Left hindlimb (tissue), 1 donor: ENCODE measurements at regions not wholly inside any gene's neighbourhood (a gene's known extent, or its start where the extent isn't known, plus 50 kb on each side); places are given as distances from the start of the nearest gene placed in this dataset.

Experiments used
- DNase-seq: peaks from one replicate; pipeline ENCODE4 v3.0.0-alpha.2; 2018

GRCh38 chr18:22467760-22468553 is 50.2 kb upstream of the CTAGE1 start:
- no peak for DNase-seq

GRCh38 chr18:22468554-22468891 is 50.8 kb upstream of the CTAGE1 start:
- no peak for DNase-seq

- DNase-seq, result no peak
These were observed 51.5 kb upstream of the CTAGE1 start for GRCh38 chr18:22469061-22469734.

DNA sequence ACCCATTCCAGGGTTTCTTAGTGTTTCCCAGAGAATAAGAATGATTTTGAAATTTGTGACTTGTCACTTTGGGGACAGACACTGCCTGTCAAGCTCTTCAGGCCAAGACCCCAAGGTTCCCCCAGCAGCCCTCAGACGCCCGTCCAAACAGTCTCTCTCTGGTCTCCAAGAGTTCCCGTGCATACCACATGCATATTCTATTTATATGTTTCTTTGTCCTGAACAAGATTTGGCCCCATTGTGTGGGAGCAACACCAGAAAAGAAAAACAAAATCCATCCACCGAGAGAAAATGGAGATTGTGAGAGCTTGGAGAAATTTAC is 52.2 kb upstream of the CTAGE1 start:
- no peak for DNase-seq

DNA sequence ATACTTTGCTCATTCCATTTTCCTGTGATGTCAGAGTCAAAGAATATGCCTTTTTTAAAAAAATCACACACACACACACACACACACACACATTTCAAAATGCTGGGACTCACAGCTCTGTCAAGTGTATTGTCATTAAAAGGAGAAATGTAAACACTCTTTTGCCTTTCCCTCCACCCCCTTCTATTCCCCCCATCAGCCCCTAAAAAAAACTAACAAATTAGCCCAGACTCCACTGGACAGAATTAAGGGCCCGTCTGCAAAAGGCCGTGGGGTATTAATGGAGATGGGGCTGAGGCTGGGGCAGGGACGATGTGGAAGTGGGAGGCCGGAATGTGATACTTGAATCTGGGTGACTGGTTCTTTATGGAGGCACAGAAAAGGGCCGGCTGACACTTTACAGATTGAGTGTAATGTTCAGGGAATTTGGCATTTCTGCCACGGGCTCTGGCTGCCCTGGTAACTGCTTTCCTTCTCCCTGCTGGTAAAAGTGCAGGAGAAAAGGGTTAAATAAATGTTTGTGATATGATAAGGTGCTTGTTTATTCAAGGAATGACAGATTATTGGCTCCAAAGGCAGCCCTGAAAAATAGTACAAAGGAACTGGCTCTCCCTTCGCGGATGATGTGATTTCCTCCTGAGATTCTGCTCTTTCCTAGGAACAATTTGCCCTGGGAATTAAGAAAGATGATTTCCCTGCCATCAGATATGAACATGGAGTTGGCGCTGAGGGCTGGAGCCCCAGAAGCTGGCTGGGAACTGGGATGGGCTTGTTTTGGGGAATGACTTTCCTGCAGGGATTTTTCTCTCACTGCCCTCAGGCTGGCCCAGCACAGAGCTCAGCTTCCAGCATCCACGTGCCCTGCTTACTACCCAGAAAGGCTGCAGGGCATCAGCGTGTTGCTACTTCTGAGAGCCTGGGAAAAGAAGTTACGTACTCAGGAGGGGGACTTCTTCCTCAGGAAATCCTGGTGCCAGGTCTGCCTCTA is 52.8 kb upstream of the CTAGE1 start:
- no peak for DNase-seq

GRCh38 chr18:22471546-22472131 is 53.9 kb upstream of the CTAGE1 start:
- DNase-seq, result no peak

DNA sequence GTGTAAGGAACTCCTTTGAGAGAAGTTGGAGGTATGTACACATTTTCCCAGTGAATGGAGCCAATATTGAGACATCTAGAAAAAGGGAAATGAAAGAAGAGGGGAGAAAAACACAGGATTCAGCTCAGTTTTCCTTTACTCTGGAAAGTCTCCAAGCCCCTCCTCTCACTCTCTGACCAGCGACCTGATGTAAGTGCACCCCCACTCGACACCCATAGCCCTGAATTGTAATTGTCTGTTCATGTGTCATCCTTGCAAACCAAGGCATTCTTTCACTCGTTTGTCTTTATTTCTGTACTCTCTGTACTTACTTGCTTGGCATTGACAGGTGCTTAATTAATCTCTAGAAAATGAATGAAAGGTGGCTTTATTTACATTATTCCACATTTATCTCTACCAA is 55.7 kb upstream of the CTAGE1 start:
- no peak for DNase-seq

DNA sequence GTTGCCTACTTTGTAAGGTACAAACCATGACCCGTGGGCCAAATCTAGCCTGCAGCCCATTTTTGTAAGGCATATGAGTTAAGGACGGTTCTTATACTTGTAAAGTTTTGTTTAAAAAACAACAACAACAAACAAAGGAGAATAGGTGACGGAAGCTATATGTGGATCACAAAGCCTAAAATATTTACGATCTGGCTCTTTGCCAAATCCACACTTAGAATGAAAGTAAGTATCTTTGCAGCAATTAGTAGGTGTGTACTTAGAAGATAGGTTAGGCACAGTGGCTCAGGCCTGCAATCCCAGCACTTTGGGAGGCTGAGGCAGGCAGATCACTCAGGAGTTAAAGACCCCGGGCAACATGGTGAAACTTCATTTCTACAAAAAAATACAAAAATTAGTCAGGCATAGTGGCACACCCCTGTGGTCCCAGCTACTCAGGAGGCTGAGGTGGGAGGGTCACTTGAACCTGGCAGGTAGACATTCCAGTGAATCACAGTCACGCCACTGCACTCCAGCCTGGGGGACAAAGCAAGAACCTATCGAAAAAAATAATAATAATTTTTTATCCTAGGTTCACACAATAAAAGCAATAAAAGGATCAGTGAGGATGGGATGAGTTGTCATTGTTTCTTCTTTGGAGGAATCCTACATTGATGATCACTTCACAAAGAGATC is 57.8 kb upstream of the CTAGE1 start:
- DNase-seq, result no peak

DNA sequence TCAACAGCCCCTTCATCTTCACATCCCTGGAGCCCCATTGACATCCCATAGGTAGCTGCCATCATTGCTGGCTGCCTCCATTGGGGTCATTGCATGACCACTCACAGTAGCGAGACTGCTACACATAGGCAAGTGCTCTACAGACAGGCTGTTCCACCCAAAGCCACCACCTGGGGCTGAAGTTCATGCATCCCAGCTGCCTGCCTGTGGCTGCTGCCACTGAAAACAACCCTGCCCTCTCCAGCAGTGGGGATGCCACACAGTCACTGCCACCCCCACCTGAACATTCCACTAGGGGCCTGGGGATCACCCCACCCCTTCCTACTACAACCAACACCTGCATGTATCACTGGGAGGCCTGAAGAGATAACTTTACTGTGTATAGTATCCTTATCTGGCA is 59.5 kb upstream of the CTAGE1 start:
- no peak for DNase-seq

DNA sequence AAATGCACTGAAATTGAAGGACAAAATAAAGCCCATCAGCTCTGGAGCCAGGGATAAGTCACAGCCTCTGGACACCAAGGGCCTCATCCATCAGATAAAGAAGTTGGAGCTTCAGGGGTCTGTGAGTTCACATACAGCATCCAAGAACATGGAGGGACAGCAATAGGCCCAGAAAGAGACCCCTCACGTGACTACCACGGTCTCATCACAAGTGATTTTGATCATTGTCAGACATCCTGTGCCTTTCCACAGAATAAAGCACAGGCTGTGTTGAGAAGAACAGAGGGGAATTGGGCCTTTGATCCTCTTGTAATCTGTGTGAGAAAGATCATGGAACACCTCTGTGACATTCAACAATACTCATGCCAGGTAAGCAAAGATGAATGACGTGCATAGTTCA is 65.2 kb upstream of the CTAGE1 start:
- no peak for DNase-seq

- no peak for DNase-seq
These were observed 65.7 kb upstream of the CTAGE1 start for GRCh38 chr18:22483407-22483806.

GRCh38 chr18:22484471-22484870 is 66.8 kb upstream of the CTAGE1 start:
- no peak for DNase-seq

- no peak for DNase-seq
These were observed 68.1 kb upstream of the CTAGE1 start for GRCh38 chr18:22485808-22486244.

- no peak for DNase-seq
These were observed 69.0 kb upstream of the CTAGE1 start for GRCh38 chr18:22486667-22487066.

DNA sequence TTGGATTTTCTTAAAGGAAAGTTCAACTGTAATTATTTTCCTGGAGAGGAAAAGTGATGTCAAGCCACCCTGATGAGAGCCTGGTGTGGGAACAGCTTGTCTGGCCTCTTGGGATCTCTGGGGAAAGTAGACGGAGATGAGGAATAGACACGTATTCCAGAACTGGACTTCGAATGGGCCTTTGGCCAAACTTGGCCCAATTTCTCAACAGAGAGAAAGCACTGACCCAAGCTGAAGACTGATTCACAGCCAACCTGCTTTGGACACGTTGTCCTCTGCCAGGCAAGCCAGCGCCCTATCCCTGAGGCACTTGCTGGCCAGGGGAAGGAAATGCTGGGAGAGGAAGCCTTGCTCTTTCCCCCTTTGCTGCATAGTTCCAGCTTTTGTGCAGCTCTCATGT is 70.8 kb upstream of the CTAGE1 start:
- DNase-seq, result no peak

GRCh38 chr18:22489704-22490103 is 72.0 kb upstream of the CTAGE1 start:
- no peak for DNase-seq

GRCh38 chr18:22490429-22490846 is 72.7 kb upstream of the CTAGE1 start:
- no peak for DNase-seq

GRCh38 chr18:22493255-22493654 is 75.5 kb upstream of the CTAGE1 start:
- no peak for DNase-seq

- DNase-seq, result no peak
These were observed 76.2 kb upstream of the CTAGE1 start for GRCh38 chr18:22493940-22494339.

- DNase-seq, result no peak
These were observed 77.1 kb upstream of the CTAGE1 start for GRCh38 chr18:22494771-22495170.

DNA sequence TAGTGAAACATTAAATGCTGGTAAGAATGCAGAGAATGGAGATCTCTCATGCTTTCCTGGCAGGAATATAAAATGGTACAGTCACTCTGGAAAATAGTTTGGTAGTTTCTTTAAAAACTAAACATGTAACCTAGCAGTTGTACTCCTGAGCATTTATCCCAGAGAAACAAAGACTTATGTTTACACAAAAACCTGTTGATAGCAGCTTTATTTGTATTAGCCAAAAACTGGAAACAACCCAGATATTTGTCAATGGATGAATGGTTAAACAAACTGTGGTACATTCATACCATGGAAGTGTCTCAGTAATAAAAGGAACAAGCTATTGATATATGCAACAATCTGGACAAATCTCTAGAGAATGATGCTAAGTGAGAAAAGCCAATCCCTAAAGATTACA is 81.7 kb upstream of the CTAGE1 start:
- no peak for DNase-seq

- no peak for DNase-seq
These were observed 86.1 kb upstream of the CTAGE1 start for GRCh38 chr18:22503803-22504202.
